ENCODE measurements at regions not wholly inside any gene's neighbourhood (a gene's known extent, or its start where the extent isn't known, plus 50 kb on each side); places are given as distances from the start of the nearest gene placed in this dataset.

DNA sequence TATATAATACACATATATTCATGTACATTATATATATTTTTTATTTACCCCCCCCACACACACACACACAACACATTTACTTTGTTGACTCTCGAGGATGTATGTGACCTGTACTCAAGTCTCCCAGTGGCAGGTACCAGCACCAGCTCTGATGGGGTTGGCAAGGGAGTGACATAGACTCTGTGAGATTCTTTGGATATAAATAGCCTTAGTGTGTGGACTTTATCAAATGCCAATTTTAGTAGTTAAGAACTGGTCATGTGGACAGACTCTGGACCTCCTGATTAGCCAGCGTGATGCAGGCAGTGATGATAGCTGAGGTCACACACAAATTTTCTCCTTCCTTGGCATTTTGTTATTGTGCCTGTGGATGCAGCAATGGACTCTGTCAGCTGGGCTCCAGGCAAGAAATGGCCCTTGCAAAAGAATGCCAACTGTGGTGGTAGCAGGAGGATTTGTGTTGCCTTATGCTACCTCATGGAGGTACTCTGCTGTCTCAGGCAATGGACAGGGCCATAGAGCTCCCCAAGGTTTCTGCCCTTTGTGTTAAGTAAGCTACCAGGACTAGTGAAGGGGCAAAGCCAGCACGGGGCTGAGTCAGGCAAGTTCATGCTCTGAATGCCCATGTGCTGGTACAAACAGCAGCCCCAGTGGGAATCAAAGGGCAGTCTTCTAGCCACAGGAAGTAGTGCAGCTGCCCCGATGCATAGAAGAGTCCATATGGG, 224.6 kb upstream of the ZWINT start:
- Histone ChIP-seq H3K4me1 (ENCODE audit: control insufficient read depth in 1 of 2, insufficient read depth in 2 of 2, low read depth in 1 of 2, low read length in 1 of 2) (no peaks in the 10 kb centered on the region), H4K20me1 (ENCODE audit: insufficient read depth) (no peaks in the 10 kb centered on the region)
- POLR2A ChIA-PET: no interaction called here

More for the DNA sequence above, 224.6 kb upstream of the ZWINT start:
- Histone ChIP-seq H3F3A (replicated peaks; ENCODE audit: insufficient read depth) (no peaks in the 10 kb centered on the region), H3K9me3 (no peaks in the 10 kb centered on the region), H2AFZ (ENCODE audit: low read depth) (no peak overlapping the region), H3K79me2 (ENCODE audit: insufficient read depth) (no peaks in the 10 kb centered on the region), H3K9me2 (no peaks in the 10 kb centered on the region), H3K4me2 (no peak overlapping the region), H3K27ac (ENCODE audit: low read depth in 2 of 2, low read length in 1 of 2) (no peak overlapping the region), H3K36me3 (replicated peaks in 1 of 2; ENCODE audit: control insufficient read depth in 1 of 2, insufficient read depth in 2 of 2, low read length in 1 of 2) (no peaks in the 10 kb centered on the region), H3K27me3 (ENCODE audit: insufficient read depth) (no peaks in the 10 kb centered on the region), H3K9ac (no peak overlapping the region), H3K4me3 (ENCODE audit: low read depth in 2 of 2, low read length in 1 of 2) (no peak overlapping the region)
- CTCF ChIA-PET: no interaction called here
- DNase-seq: no peak
- WGBS (ENCODE audit: low lambda C conversion rate): 10% methylated on average over 4 of the region's 4 CpGs
- TF ChIP-seq TEAD4 (IDR thresholded peaks at IDR 0.05; ENCODE audit: borderline replicate concordance, insufficient read depth) (no peak), JUND (IDR thresholded peaks at IDR 0.05) (no peak), EP300 (IDR thresholded peaks at IDR 0.05; ENCODE audit: borderline replicate concordance in 1 of 2, low read depth in 1 of 2, low read length in 1 of 2) (no peak), GABPA (IDR thresholded peaks at IDR 0.05; ENCODE audit: low read depth) (no peak), YY1 (IDR thresholded peaks at IDR 0.05; ENCODE audit: low read depth) (no peak), RFX5 (IDR thresholded peaks at IDR 0.05; ENCODE audit: low read length) (no peak), FOXM1 (IDR thresholded peaks at IDR 0.05; ENCODE audit: low read depth) (no peak), MEF2A (IDR thresholded peaks at IDR 0.05; ENCODE audit: borderline replicate concordance, low read depth) (no peak), FOXJ3 (CRISPR knock-in tag; IDR thresholded peaks at IDR 0.05) (no peak), REST (IDR thresholded peaks at IDR 0.05; ENCODE audit: low read depth, low read length) (no peak), RXRA (IDR thresholded peaks at IDR 0.05; ENCODE audit: borderline replicate concordance, low read depth) (no peak), CHD2 (IDR thresholded peaks at IDR 0.05; ENCODE audit: low read length, partially characterized antibody) (no peak), RCOR1 (IDR thresholded peaks at IDR 0.05; ENCODE audit: low read length) (no peak), TCF12 (IDR thresholded peaks at IDR 0.05) (no peak), FOSL2 (IDR thresholded peaks at IDR 0.05; ENCODE audit: borderline replicate concordance, low read depth) (no peak)
- TF ChIP-seq, protein P1, sequence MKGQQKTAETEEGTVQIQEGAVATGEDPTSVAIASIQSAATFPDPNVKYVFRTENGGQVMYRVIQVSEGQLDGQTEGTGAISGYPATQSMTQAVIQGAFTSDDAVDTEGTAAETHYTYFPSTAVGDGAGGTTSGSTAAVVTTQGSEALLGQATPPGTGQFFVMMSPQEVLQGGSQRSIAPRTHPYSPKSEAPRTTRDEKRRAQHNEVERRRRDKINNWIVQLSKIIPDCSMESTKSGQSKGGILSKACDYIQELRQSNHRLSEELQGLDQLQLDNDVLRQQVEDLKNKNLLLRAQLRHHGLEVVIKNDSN (IDR thresholded peaks at IDR 0.05; ENCODE audit: borderline replicate concordance, low read depth): no peak
